Right atrium auricular region (tissue), 2 donors: ENCODE measurements at regions not wholly inside any gene's neighbourhood (a gene's known extent, or its start where the extent isn't known, plus 50 kb on each side); places are given as distances from the start of the nearest gene placed in this dataset.
A peak's percentile ranks its signal among the peaks of the same experiment; 100 is the strongest.
"Not testable (repeated sequence)": the region's sequence is repeated elsewhere in the genome, so short reads cannot be mapped to it uniquely, and the experiment has no call there.

Experiments
- DNase-seq: peaks from one replicate; pipeline ENCODE4 v3.0.0-alpha.2; 2019; ENCODE audit warnings: low spot score
- H3K27ac ChIP-seq, 2 donors: fragments of 200-600 bp; sonication (generic); 1 replicate in 1 of 2; 2 replicates in 1 of 2; pipeline ENCODE4 v1.5.1; 2016 to 2019
- H3K27me3 ChIP-seq, 2 donors: fragments of 200-600 bp; sonication (generic); one replicate each; pipeline versions ENCODE4 v1.5.1 to v1.6.0; 2017 to 2019
- H3K36me3 ChIP-seq: fragments of 200-600 bp; sonication (generic); one replicate; pipeline ENCODE4 v1.5.1; 2016
- H3K4me1 ChIP-seq, 2 donors: fragments of 200-600 bp; sonication (generic); one replicate each; pipeline versions ENCODE4 v1.5.1 to v1.6.0; 2017 to 2019
- H3K4me3 ChIP-seq, 2 donors: fragments of 200-600 bp; sonication (generic); 1 replicate in 1 of 2; 2 replicates in 1 of 2; pipeline ENCODE4 v1.5.1; 2017 to 2019; ENCODE audit warnings: mild to moderate bottlenecking in 1 of 2, moderate library complexity in 1 of 2
- H3K9me3 ChIP-seq, 2 donors: fragments of 200-600 bp; sonication (generic); one replicate each; pipeline ENCODE4 v1.5.1; 2019
- TF ChIP-seq, protein P1 (sequence below), 2 donors: fragments of 200-600 bp; sonication (generic); IDR thresholded peaks; one replicate each; pipeline ENCODE4 v1.5.1; 2019; ENCODE audit warnings: antibody characterized with exemption in 2 of 2

DNA sequence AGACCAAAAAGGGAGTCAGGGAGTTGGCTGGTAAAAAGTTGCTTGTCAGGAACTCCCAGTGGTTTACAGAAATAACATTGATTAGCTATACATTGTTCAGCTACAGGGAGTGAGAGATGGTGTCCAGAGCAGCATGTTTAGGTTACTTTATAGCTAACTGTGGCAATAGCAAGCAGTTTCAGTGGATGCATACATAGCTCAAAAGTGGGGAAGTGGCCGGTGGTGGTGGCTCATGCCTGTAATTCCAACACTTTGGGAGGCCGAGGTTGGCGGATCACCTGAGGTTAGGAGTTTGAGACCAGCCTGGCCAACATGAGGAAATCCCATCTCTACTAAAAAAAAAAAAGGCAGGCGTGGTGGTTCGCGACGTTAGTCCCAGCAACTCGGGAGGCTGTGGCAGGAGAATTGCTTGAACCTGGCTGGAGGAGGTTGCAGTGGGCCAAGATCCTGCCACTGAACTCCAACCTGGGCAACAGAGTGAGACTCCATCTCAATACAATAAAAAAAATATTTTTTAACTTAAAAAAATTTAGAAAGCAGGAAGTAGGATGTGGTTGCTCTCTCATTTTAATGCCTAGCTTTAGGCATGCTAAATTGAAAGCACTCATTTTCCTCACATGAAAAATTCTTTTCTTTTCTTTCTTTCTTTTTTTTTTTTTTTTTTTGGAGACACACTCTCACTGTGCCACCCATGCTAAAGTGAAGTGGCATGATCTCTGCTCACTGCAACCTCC lies 109.7 kb downstream of the PPIAL4G start:
- DNase-seq, result no peak
- Histone ChIP-seq H3K27ac (no peak overlapping the region), H3K36me3 (no peaks in the 10 kb centered on the region), H3K4me1 (no peaks in the 10 kb centered on the region), H3K4me3 (no peak overlapping the region), H3K9me3 (no peaks in the 10 kb centered on the region), H3K27me3 (no peaks in the 10 kb centered on the region)
- TF ChIP-seq, protein P1, sequence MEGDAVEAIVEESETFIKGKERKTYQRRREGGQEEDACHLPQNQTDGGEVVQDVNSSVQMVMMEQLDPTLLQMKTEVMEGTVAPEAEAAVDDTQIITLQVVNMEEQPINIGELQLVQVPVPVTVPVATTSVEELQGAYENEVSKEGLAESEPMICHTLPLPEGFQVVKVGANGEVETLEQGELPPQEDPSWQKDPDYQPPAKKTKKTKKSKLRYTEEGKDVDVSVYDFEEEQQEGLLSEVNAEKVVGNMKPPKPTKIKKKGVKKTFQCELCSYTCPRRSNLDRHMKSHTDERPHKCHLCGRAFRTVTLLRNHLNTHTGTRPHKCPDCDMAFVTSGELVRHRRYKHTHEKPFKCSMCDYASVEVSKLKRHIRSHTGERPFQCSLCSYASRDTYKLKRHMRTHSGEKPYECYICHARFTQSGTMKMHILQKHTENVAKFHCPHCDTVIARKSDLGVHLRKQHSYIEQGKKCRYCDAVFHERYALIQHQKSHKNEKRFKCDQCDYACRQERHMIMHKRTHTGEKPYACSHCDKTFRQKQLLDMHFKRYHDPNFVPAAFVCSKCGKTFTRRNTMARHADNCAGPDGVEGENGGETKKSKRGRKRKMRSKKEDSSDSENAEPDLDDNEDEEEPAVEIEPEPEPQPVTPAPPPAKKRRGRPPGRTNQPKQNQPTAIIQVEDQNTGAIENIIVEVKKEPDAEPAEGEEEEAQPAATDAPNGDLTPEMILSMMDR (IDR thresholded peaks at IDR 0.05), result no peak

DNA sequence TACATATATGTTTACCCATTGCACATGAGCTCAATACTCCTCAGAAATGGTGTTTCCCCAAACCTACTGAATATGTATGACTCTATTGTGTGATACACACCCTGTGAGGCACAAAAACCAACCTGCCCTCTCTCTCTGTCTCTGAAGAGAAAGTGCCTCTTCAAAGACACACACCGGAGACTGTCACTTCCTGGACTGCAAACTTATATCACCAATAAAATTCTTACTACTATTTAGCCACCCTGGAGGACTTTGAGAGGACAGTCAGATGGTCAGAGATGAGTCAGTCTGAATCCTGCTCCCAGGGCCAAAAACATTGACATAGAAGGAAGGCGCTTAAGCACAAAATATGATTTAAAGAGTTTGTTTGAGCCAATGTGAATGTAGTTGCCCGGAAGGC lies 110.4 kb downstream of the PPIAL4G start:
- Histone ChIP-seq H3K27me3 (no peaks in the 10 kb centered on the region), H3K27ac (no peak overlapping the region), H3K4me1 (no peaks in the 10 kb centered on the region), H3K36me3 (no peaks in the 10 kb centered on the region), H3K9me3 (no peaks in the 10 kb centered on the region), H3K4me3 (no peak overlapping the region)
- DNase-seq, result no peak
- TF ChIP-seq, protein P1 (IDR thresholded peaks at IDR 0.05), result no peak

DNA sequence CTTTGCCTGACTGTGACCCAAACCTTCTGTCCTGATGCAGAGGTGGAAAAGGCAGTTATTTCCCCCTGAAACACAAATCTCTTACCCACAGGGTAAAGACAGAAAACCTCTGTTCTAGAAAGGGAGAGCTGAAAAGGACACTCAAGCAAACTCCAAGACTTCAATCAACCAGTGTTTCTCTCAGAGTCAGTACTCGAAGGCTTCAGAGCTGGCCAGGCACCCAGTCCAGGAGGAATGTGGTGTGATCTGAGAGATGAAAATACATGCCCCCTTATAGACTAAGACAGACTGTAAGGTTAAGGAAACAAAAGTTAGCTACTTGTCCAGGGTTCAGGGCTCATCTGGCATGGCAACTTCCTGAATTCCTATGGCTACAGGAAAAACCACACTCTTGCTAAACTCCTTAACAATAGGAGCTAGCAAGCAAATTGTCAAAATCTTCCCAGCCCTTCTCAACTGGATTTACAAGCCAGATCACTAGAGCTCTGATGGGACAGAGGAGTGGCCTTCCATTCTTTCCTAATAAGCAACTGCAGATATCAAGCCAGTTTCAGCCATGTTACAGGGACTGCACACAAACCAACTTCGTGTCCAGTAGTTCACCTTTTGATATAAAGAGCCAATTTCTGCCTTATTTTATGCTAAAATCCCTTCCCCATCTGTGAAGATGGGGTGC lies 110.9 kb downstream of the PPIAL4G start:
- H3K36me3 ChIP-seq, H3K27me3 ChIP-seq, H3K9me3 ChIP-seq, H3K27ac ChIP-seq, H3K4me3 ChIP-seq, DNase-seq, H3K4me1 ChIP-seq: not testable (repeated sequence)

DNA sequence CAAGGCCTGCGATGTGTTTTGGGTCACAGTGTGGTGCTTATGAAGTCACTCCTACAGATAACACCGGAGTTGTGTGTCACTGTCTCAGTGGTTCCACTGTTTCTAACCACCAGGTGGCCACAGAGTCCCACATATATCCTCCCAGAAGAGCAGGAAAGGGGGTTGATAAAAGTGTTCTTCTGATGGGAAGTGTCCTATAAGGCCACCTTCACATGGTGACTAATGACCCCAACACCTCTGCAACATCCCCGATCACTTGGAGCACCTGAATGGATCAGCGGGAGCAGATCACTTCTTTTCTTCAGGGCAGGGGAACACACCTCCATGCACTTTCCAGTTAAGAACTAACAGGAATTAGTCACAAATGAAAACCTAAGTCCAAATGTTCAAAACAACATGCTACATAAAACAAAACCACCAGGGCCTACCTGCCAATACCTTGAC lies 111.5 kb downstream of the PPIAL4G start:
- H3K9me3 ChIP-seq, H3K27me3 ChIP-seq, H3K4me1 ChIP-seq, H3K36me3 ChIP-seq, H3K4me3 ChIP-seq, H3K27ac ChIP-seq: not testable (repeated sequence)
- TF ChIP-seq, protein P1 (IDR thresholded peaks at IDR 0.05), result peak; percentile 52 to 77
- DNase-seq, result peak; percentile 79

DNA sequence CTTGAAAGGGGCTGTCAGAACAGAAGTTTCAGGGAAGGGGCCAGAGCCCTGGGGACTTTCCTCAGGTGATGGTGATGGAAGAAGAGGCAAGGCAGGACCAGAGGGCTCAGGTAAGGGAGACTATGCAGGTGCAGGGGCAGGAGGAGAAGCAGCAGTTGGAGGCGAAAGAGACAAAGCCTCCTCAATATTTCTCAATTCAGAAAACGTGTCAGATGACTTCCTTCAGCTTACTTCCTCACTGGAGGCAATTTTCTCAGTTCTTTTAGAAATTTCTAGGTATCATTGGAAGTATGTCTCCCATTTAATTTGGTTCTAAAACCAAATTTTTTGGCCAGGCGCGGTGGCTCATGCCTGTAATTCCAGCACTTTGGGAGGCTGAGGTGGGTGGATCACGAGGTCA lies 112.4 kb downstream of the PPIAL4G start:
- not testable (repeated sequence) for H3K4me1 ChIP-seq, H3K36me3 ChIP-seq, DNase-seq, H3K27me3 ChIP-seq, H3K27ac ChIP-seq, H3K4me3 ChIP-seq, H3K9me3 ChIP-seq

DNA sequence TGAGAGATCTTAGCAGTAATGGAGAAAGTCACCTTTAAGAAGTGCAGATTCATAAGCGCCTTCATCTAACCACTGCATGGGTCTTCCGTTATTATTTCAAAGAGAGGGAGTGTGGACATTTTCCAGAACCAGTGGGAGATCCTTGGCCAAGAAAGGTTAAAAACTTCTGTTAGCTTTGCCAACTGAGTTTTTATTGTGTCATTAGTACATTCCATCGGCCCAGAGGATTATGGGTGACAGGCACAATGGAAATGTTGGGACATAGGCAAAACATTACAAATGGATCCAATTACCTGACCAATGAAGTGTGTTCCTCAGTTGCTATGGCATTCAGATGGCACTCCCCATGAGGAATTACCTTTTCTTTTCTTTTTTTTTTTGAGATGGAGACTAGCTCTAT lies 115.5 kb downstream of the PPIAL4G start:
- H3K9me3 ChIP-seq, result no peaks in the 10 kb centered on the region
- TF ChIP-seq, protein P1 (IDR thresholded peaks at IDR 0.05), result no peak

DNA sequence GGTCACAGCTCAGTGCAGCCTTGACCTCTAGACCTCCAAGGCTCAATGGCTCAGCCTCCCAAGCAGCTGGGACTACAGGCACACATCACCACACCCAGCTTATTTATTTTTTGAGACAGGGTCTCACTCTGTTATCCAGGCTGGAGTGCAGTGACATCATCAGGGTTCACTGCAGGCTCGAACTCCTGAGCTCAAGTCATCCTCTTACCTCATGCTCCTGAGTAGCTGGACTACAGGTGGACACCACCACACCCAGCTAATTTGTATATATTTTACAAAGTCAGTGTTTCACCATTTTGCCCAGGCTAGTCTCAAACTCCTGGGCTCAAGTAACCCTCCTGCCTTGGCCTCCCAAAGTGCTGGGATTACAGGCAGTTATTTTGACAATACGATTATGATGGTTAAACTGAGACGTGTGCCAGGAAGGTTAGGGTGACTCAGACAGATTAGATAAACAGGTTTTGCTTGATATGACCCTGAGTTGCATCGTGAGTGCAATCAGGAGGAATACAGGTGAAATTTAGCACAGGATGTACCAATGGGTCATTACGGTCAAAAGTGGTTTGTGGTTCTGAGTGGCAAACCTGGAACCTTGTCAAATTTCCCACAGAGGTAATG lies 116.9 kb downstream of the PPIAL4G start:
- not testable (repeated sequence) for H3K4me3 ChIP-seq, H3K9me3 ChIP-seq, DNase-seq, H3K27ac ChIP-seq, H3K36me3 ChIP-seq
- Histone ChIP-seq H3K27me3 (peaks cover 6 to 11% of the 10 kb centered on the region in 2 donors), H3K4me1 (peaks cover 0 to 14% of the 10 kb centered on the region in 2 donors)

More for the DNA sequence above, 115.5 kb downstream of the PPIAL4G start:
- peaks cover 0 to 7% of the 10 kb centered on the region in 2 donors for H3K27me3 ChIP-seq
- no peak overlapping the region for H3K27ac ChIP-seq
- H3K36me3 ChIP-seq, result no peaks in the 10 kb centered on the region
- no peak for DNase-seq
- no peak overlapping the region for H3K4me3 ChIP-seq
- H3K4me1 ChIP-seq, result peaks cover 0 to under 1% of the 10 kb centered on the region in 2 donors

DNA sequence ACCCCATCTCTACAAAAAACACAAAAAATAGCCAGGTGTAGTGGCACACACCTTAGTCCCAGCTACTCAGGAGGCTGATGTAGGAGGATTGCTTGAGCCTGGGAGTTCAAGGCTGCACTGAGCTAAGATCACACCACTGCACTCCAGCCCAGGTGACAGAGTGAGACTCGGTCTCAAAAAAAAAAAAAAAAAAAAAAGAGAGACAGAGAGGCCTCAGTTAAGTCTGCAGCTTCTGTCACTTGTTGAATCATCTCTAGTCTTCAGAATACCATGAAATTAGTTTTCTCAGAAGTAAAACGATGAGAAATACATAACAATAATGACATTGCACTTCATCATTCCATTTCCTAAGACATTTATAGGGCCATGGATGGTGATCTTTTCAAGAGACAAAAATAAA lies 118.0 kb downstream of the PPIAL4G start:
- not testable (repeated sequence) for H3K9me3 ChIP-seq, H3K27ac ChIP-seq, DNase-seq, H3K36me3 ChIP-seq, H3K4me3 ChIP-seq
- Histone ChIP-seq H3K4me1 (peaks cover 0 to 16% of the 10 kb centered on the region in 2 donors), H3K27me3 (peaks cover 11 to 13% of the 10 kb centered on the region in 2 donors)

DNA sequence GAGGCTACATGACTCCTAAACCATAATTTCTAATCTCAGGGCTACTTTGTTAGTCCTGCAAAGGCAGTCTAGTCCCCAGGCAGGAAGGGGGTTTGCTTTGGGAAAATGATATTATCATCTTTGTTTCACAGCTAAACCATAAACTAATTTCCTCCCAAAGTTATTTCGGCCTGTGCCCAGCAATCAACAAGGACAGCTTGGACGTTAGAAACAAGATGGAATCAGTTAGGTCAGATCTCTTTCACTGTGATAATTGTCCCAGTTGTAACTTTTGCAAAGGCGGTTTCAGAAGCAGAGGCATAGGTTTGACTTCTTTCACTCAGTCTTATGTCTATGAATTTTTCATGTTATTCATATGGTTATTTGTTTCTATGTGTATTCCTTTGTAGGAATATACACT lies 119.1 kb downstream of the PPIAL4G start:
- not testable (repeated sequence) for H3K9me3 ChIP-seq, DNase-seq, H3K4me3 ChIP-seq, H3K27ac ChIP-seq, H3K36me3 ChIP-seq
- Histone ChIP-seq H3K4me1 (peaks cover 0 to 16% of the 10 kb centered on the region in 2 donors), H3K27me3 (peaks cover 11 to 13% of the 10 kb centered on the region in 2 donors)
